ENCODE measurements at regions not wholly inside any gene's neighbourhood (a gene's known extent, or its start where the extent isn't known, plus 50 kb on each side); places are given as distances from the start of the nearest gene placed in this dataset.

GRCh38 chr2:185147361-185147760 is 549.0 kb downstream of the ZNF804A start:
- DNase-seq (ENCODE audit: low read depth) = no peak

- DNase-seq (ENCODE audit: low read depth) = no peak
These were observed 553.9 kb downstream of the ZNF804A start for GRCh38 chr2:185152186-185152585.

- no peak for DNase-seq (ENCODE audit: low read depth)
These were observed 563.4 kb downstream of the ZNF804A start for GRCh38 chr2:185161701-185162100.

GRCh38 chr2:185174353-185174752 is 564.3 kb upstream of the FSIP2 start:
- DNase-seq (ENCODE audit: low read depth) = no peak

- DNase-seq (ENCODE audit: low read depth) = no peak
These were observed 558.9 kb upstream of the FSIP2 start for GRCh38 chr2:185179743-185180142.

- DNase-seq (ENCODE audit: low read depth) = no peak
These were observed 556.7 kb upstream of the FSIP2 start for GRCh38 chr2:185181901-185182300.

- DNase-seq (ENCODE audit: low read depth) = no peak
These were observed 553.6 kb upstream of the FSIP2 start for GRCh38 chr2:185185044-185185443.

- DNase-seq (ENCODE audit: low read depth) = no peak
These were observed 551.2 kb upstream of the FSIP2 start for GRCh38 chr2:185187421-185187820.

- DNase-seq (ENCODE audit: low read depth) = no peak
These were observed 549.9 kb upstream of the FSIP2 start for GRCh38 chr2:185188656-185189055.

- no peak for DNase-seq (ENCODE audit: low read depth)
These were observed 537.5 kb upstream of the FSIP2 start for GRCh38 chr2:185201063-185201462.

- no peak for DNase-seq (ENCODE audit: low read depth)
These were observed 536.2 kb upstream of the FSIP2 start for GRCh38 chr2:185202381-185202780.

GRCh38 chr2:185202945-185203528 is 535.6 kb upstream of the FSIP2 start:
- DNase-seq (ENCODE audit: low read depth) = no peak

- peak; percentile 16 for DNase-seq (ENCODE audit: low read depth)
These were observed 530.3 kb upstream of the FSIP2 start for GRCh38 chr2:185208261-185208660.

- no peak for DNase-seq (ENCODE audit: low read depth)
These were observed 523.1 kb upstream of the FSIP2 start for GRCh38 chr2:185215497-185215896.

GRCh38 chr2:185219981-185220380 is 518.6 kb upstream of the FSIP2 start:
- DNase-seq (ENCODE audit: low read depth) = peak; percentile 50

- DNase-seq (ENCODE audit: low read depth) = no peak
These were observed 516.3 kb upstream of the FSIP2 start for GRCh38 chr2:185222311-185222710.

- DNase-seq (ENCODE audit: low read depth) = no peak
These were observed 511.2 kb upstream of the FSIP2 start for GRCh38 chr2:185227391-185227790.

GRCh38 chr2:185239491-185239890 is 499.1 kb upstream of the FSIP2 start:
- DNase-seq (ENCODE audit: low read depth) = no peak

GRCh38 chr2:185240796-185241195 is 497.8 kb upstream of the FSIP2 start:
- DNase-seq (ENCODE audit: low read depth) = no peak

GRCh38 chr2:185241556-185241955 is 497.0 kb upstream of the FSIP2 start:
- no peak for DNase-seq (ENCODE audit: low read depth)

GRCh38 chr2:185242462-185242861 is 496.1 kb upstream of the FSIP2 start:
- no peak for DNase-seq (ENCODE audit: low read depth)

- no peak for DNase-seq (ENCODE audit: low read depth)
These were observed 493.4 kb upstream of the FSIP2 start for GRCh38 chr2:185245216-185245615.

- DNase-seq (ENCODE audit: low read depth) = peak; percentile 14
These were observed 492.8 kb upstream of the FSIP2 start for GRCh38 chr2:185245806-185246205.

- no peak for DNase-seq (ENCODE audit: low read depth)
These were observed 491.9 kb upstream of the FSIP2 start for GRCh38 chr2:185246717-185247116.

GRCh38 chr2:185255566-185255965 is 483.0 kb upstream of the FSIP2 start:
- DNase-seq (ENCODE audit: low read depth) = no peak
